Heart left ventricle (tissue), 16 donors: ENCODE measurements at regions not wholly inside any gene's neighbourhood (a gene's known extent, or its start where the extent isn't known, plus 50 kb on each side); places are given as distances from the start of the nearest gene placed in this dataset.
A peak's percentile ranks its signal among the peaks of the same experiment; 100 is the strongest.

ENCODE experiments used
- ATAC-seq, 4 donors: fragments of 200-7000 bp; cut with Tn5 transposase; one replicate each; pipeline ENCODE4 v1.9.1; 2020 to 2022; ENCODE audit warnings: moderate library complexity in 4 of 4, mild to moderate bottlenecking in 3 of 4, moderate number of reproducible peaks in 1 of 4
- DNase-seq, 5 donors: peaks; one replicate each; pipeline ENCODE4 v3.0.0-alpha.2; 2020
- H3K27ac ChIP-seq, 12 donors: fragments of 200-600 bp; sonication (generic) in 4 of 12; one replicate each; pipeline versions ENCODE4 v1.5.0 to v1.8.0; 2016 to 2022; ENCODE audit warnings: mild to moderate bottlenecking in 2 of 12
- H3K27me3 ChIP-seq, 9 donors: fragments of 200-600 bp; sonication (generic) in 2 of 9; one replicate each; pipeline versions ENCODE4 v1.5.1 to v1.8.0; 2016 to 2022; ENCODE audit warnings: mild to moderate bottlenecking in 3 of 9
- H3K36me3 ChIP-seq, 9 donors: fragments of 200-600 bp; sonication (generic) in 2 of 9; one replicate each; pipeline versions ENCODE4 v1.5.0 to v1.8.0; 2018 to 2022; ENCODE audit warnings: mild to moderate bottlenecking in 2 of 9
- H3K4me1 ChIP-seq, 12 donors: fragments of 200-600 bp; sonication (generic) in 4 of 12; one replicate each; pipeline versions ENCODE4 v1.5.0 to v1.8.0; 2016 to 2022; ENCODE audit warnings: mild to moderate bottlenecking in 3 of 12
- H3K4me3 ChIP-seq, 12 donors: fragments of 200-600 bp; sonication (generic) in 4 of 12; one replicate each; pipeline versions ENCODE4 v1.5.0 to v1.8.0; 2017 to 2022; ENCODE audit warnings: mild to moderate bottlenecking in 9 of 12, moderate library complexity in 4 of 12
- H3K9me3 ChIP-seq, 12 donors: fragments of 200-600 bp; sonication (generic) in 4 of 12; one replicate each; pipeline versions ENCODE4 v1.5.0 to v1.8.0; 2016 to 2022; ENCODE audit warnings: mild to moderate bottlenecking in 1 of 12
- CTCF ChIP-seq, 12 donors: fragments of 200-600 bp; sonication (generic) in 4 of 12; IDR thresholded peaks; one replicate each; pipeline versions ENCODE4 v1.5.0 to v1.8.0; 2018 to 2022; ENCODE audit warnings: antibody characterized with exemption in 12 of 12, mild to moderate bottlenecking in 5 of 12
- POLR2A ChIP-seq, 2 donors: fragments of 450-650 bp; IDR thresholded peaks; one replicate each; pipeline ENCODE4 v1.6.1; 2017; ENCODE audit warnings: antibody characterized with exemption in 2 of 2, mild to moderate bottlenecking in 2 of 2, moderate library complexity in 2 of 2
- WGBS, 4 donors: extraction: QIAGEN DNeasy Blood & Tissue Kit in 2 of 4; methylation state at CpG; one replicate each; pipeline versions ENCODE4 v1.1.5 to v1.1.7; 2013 to 2018; 5-methylcytosine and 5-hydroxymethylcytosine counted together
- intact Hi-C, 10 donors: fragments of 100-400 bp; cut with DNase I; formaldehyde crosslinking; loops; one replicate each; pipeline versions ENCODE4 v1.11.1 to v1.14.2; 2022
- donor health status: ischemic (EF 13 %, LVEDD 7.1; RV severe dilation, severe dysfunction).
- donor health status: healthy with polysubstance abuse.
- donor health status: DM: no; HTN: yes; CAD: no.
- donor health status: DM: no; HTN: no; CAD: no.
- donor health status: ischemic (EF 25% LVEDD 6.9; RV normal size, moderate dysfunction).
- donor health status: ischemic (EF 25% LVEDD 5.7; RV mildly dilated, moderate dysfunction).
- donor health status: healthy.
- donor health status: DM: yes; HTN: yes; CAD: no.
- donor health status: ischemic (EF 35%, LVEDD 5.7; RV mildly dilated, moderate dysfunction).
- donor health status: nonischemic (EF 11% LVEDD 7.7; RV severe dilation, severe dysfunction).
- donor health status: DM: yes; HTN: yes; CAD: no.
- donor health status: PGD.
- donor health status: ischemic (EF 29% LVEDD 5.4; RV normal size, mild dysfunction).
- donor health status: nonischemic (EF 23%, LVEDD 6.1; RV moderate dilation, normal function).

- H3K27me3 ChIP-seq = no peaks in the 10 kb centered on the region
- no peaks in the 10 kb centered on the region for H3K4me1 ChIP-seq
- H3K27ac ChIP-seq = no peak overlapping the region
- no peaks in the 10 kb centered on the region for H3K36me3 ChIP-seq
- DNase-seq (no peak), ATAC-seq (no peak)
- intact Hi-C loops = loop anchor here in 1 of 10 donors (2.0 kb wide), 1 partner anchor 75 kb away; no protein-coding TSS in a partner anchor
- no peak overlapping the region for H3K4me3 ChIP-seq
- H3K9me3 ChIP-seq = peaks cover 0 to 22% (median 11%) of the 10 kb centered on the region in 12 donors
- TF ChIP-seq POLR2A (IDR thresholded peaks at IDR 0.05) (no peak), CTCF (IDR thresholded peaks at IDR 0.05) (no peak)
These were observed 490.3 kb downstream of the CCDC85A start for GRCh38 chr2:56674084-56674483.

- H3K36me3 ChIP-seq = no peaks in the 10 kb centered on the region
- 72 to 82% (median 76%) methylated on average over 2 of the region's 2 CpGs for WGBS, 4 donors
- H3K9me3 ChIP-seq = peaks cover 0 to 17% (median 11%) of the 10 kb centered on the region in 12 donors
- H3K27ac ChIP-seq = no peak overlapping the region
- intact Hi-C loops = no loop called here
- no peaks in the 10 kb centered on the region for H3K27me3 ChIP-seq
- DNase-seq = no peak
- TF ChIP-seq CTCF (IDR thresholded peaks at IDR 0.05) = no peak
- H3K4me3 ChIP-seq = no peak overlapping the region
- no peak for ATAC-seq
- peaks cover 0 to 7% (median 0%) of the 10 kb centered on the region in 12 donors for H3K4me1 ChIP-seq
These were observed 493.2 kb downstream of the CCDC85A start for GRCh38 chr2:56676966-56677365.

GRCh38 chr2:56680971-56681631, 497.3 kb downstream of the CCDC85A start:
- no peak for ATAC-seq
- Histone ChIP-seq H3K4me3 (no peak overlapping the region), H3K27me3 (no peaks in the 10 kb centered on the region), H3K9me3 (no peaks in the 10 kb centered on the region), H3K27ac (no peak overlapping the region), H3K4me1 (peaks cover 0 to 10% (median 0%) of the 10 kb centered on the region in 12 donors), H3K36me3 (no peaks in the 10 kb centered on the region)
- no peak for TF ChIP-seq POLR2A (IDR thresholded peaks at IDR 0.05)
- TF ChIP-seq CTCF (IDR thresholded peaks at IDR 0.05) = no peak
- no peak for DNase-seq
- WGBS, 4 donors = 61 to 68% (median 63%) methylated on average over 3 of the region's 3 CpGs
- intact Hi-C loops = loop anchor here in 1 of 10 donors (10.0 kb wide), 1 partner anchor 64 kb away; no protein-coding TSS in a partner anchor

- peak; percentile 41 to 64 (median 52) for ATAC-seq
- no peak for DNase-seq
- no peak overlapping the region for H3K27ac ChIP-seq
- H3K4me3 ChIP-seq = no peak overlapping the region
- no peaks in the 10 kb centered on the region for H3K27me3 ChIP-seq
- WGBS, 4 donors = 38 to 51% (median 46%) methylated on average over 5 of the region's 5 CpGs
- TF ChIP-seq CTCF (IDR thresholded peaks at IDR 0.05) (no peak), POLR2A (IDR thresholded peaks at IDR 0.05) (no peak)
- intact Hi-C loops = loop anchor here in 1 of 10 donors (10.0 kb wide), 1 partner anchor 63 kb away; no protein-coding TSS in a partner anchor
- peaks cover 0 to 10% (median 0%) of the 10 kb centered on the region in 12 donors for H3K4me1 ChIP-seq
- no peaks in the 10 kb centered on the region for H3K9me3 ChIP-seq
- no peaks in the 10 kb centered on the region for H3K36me3 ChIP-seq
These were observed 498.0 kb downstream of the CCDC85A start for GRCh38 chr2:56681659-56682396.
